HepG2 (cell line): ENCODE measurements at regions not wholly inside any gene's neighbourhood (a gene's known extent, or its start where the extent isn't known, plus 50 kb on each side); places are given as distances from the start of the nearest gene placed in this dataset.

Source experiments
- ATF1 ChIP-seq: IDR thresholded peaks from 2 replicates; pipeline ENCODE4 v1.6.1; 2016; ENCODE audit warnings: mild to moderate bottlenecking, control low read depth
- CBFB ChIP-seq: sonication (generic); formaldehyde crosslinking; IDR thresholded peaks from 2 replicates; pipeline ENCODE4 v1.4.0; 2020; ENCODE audit warnings: missing genetic modification reagents
- CC2D1A ChIP-seq: sonication (generic); formaldehyde crosslinking; IDR thresholded peaks from 2 replicates; pipeline ENCODE4 v1.8.1; 2023; ENCODE audit warnings: mild to moderate bottlenecking, missing genetic modification reagents
- GABPB1 ChIP-seq: IDR thresholded peaks from 2 replicates; pipeline ENCODE4 v1.6.1; 2016; ENCODE audit warnings: mild to moderate bottlenecking, missing genetic modification reagents, moderate library complexity, missing compliant biosample characterization
- HNF4A ChIP-seq: sonication (generic); formaldehyde crosslinking; IDR thresholded peaks from 2 replicates; pipeline ENCODE4 v1.4.0; 2020; ENCODE audit warnings: missing genetic modification reagents
- HOXA5 ChIP-seq: sonication (generic); formaldehyde crosslinking; IDR thresholded peaks from 2 replicates; pipeline ENCODE4 v1.4.0; 2020; ENCODE audit warnings: missing genetic modification reagents
- KLF15 ChIP-seq: sonication (generic); formaldehyde crosslinking; IDR thresholded peaks from 2 replicates; pipeline ENCODE4 v1.8.1; 2023; ENCODE audit warnings: borderline replicate concordance, mild to moderate bottlenecking, inconsistent platforms, missing genetic modification reagents, mixed read lengths
- RARA ChIP-seq: IDR thresholded peaks from 2 replicates; pipeline ENCODE4 v1.6.1; 2016; ENCODE audit warnings: missing genetic modification reagents, missing compliant biosample characterization
- REL ChIP-seq: sonication (generic); formaldehyde crosslinking; conservative IDR thresholded peaks from 2 replicates; pipeline ENCODE4 v1.8.0; 2022; ENCODE audit warnings: mild to moderate bottlenecking, missing genetic modification reagents, moderate library complexity
- SIN3B ChIP-seq: fragments of 150-350 bp; IDR thresholded peaks from 2 replicates; pipeline ENCODE4 v1.6.1; 2014; ENCODE audit warnings: low read length
- TSC22D2 ChIP-seq: sonication (generic); formaldehyde crosslinking; IDR thresholded peaks from 2 replicates; pipeline ENCODE4 v1.5.1; 2020; ENCODE audit warnings: missing genetic modification reagents, mild to moderate bottlenecking, borderline replicate concordance
- XRCC5 ChIP-seq: fragments of 200-400 bp; formaldehyde crosslinking; optimal IDR thresholded peaks from 2 replicates; pipeline ENCODE3; 2017; ENCODE audit warnings: mild to moderate bottlenecking, low read length
- YEATS4 ChIP-seq: sonication (generic); formaldehyde crosslinking; IDR thresholded peaks from 2 replicates; pipeline ENCODE4 v1.4.0; 2020; ENCODE audit warnings: missing genetic modification reagents, borderline replicate concordance
- ZFP82 ChIP-seq: sonication (generic); formaldehyde crosslinking; IDR thresholded peaks from 2 replicates; pipeline ENCODE4 v1.5.1; 2020; ENCODE audit warnings: mild to moderate bottlenecking, missing genetic modification reagents, borderline replicate concordance
- ZNF589 ChIP-seq: sonication (generic); formaldehyde crosslinking; conservative IDR thresholded peaks from 2 replicates; pipeline ENCODE4 v1.8.0; 2022; ENCODE audit warnings: mild to moderate bottlenecking, moderate library complexity, missing genetic modification reagents
- ZNF792 ChIP-seq: IDR thresholded peaks from 2 replicates; pipeline ENCODE4 v1.6.1; 2016
- ZSCAN20 ChIP-seq: sonication (generic); formaldehyde crosslinking; IDR thresholded peaks from 2 replicates; pipeline ENCODE4 v1.4.0; 2020; ENCODE audit warnings: missing genetic modification reagents, mild to moderate bottlenecking, borderline replicate concordance
- TF ChIP-seq, protein P1 (sequence below): sonication (generic); formaldehyde crosslinking; IDR thresholded peaks from 2 replicates; pipeline ENCODE4 v1.5.0; 2020; ENCODE audit warnings: mild to moderate bottlenecking, missing genetic modification reagents, moderate library complexity
- TF ChIP-seq, protein P2 (sequence below): sonication (generic); formaldehyde crosslinking; IDR thresholded peaks from 2 replicates; pipeline ENCODE4 v1.4.0; 2020; ENCODE audit warnings: missing genetic modification reagents, borderline replicate concordance
- TF ChIP-seq, protein P3 (sequence below): sonication (generic); formaldehyde crosslinking; IDR thresholded peaks from 2 replicates; pipeline ENCODE4 v1.8.1; 2023; ENCODE audit warnings: mild to moderate bottlenecking, moderate library complexity, missing genetic modification reagents
- TF ChIP-seq, protein P4 (sequence below): sonication (generic); formaldehyde crosslinking; IDR thresholded peaks from 2 replicates; pipeline ENCODE4 v1.4.0; 2020; ENCODE audit warnings: missing genetic modification reagents, low read depth, mild to moderate bottlenecking, borderline replicate concordance
- TF ChIP-seq, protein P5 (sequence below): sonication (generic); formaldehyde crosslinking; IDR thresholded peaks from 2 replicates; pipeline ENCODE4 v1.8.0; 2022; ENCODE audit warnings: mild to moderate bottlenecking, missing genetic modification reagents, moderate library complexity

DNA sequence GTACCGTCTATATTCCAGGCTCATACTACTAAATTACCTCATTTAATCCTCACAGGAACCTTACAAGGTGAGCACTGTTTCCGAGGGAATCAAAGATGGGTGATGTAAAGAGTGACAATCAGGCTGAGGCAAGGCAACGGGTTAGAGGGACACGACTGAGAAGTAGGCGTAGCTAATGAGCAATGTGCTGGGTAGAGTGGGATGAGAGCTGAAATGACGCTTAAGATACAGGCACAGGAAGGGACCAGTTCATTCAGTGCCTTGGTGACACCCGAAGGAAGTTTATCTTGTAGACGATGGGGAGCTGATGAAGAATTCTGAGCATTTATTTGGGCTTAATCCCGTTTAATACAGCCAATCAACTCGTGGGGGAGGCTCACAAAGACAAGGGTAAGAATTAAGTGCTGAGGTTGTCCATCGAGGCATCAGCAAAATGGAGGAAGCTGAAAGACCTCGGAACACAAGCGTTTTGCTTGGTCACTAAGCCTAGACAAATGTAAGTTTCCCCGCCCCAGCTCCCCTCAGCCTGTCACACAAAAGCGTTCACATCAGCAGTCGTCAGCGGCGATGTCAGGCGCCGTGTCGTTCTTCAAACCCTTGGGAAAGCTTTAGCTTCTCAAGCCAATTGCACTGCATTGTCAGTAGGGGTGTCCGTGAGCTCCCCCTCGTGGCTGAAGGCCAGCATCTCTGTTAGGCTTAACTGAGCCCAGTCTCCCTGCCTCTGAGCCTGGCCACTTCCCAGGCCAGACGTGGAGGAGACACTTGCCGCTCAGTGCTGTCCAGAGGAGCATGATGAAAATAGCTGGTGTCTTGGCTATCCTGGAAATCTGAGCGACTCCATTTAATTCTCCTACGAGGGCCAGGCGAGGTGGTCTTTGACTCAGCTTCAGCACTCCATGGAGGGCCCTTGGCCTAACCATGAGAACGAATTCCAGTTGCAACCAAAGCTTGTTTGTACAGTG lies 288.5 kb upstream of the G2E3 start (continued):
- TF ChIP-seq GABPB1: peak; percentile 61
- peak; percentile 71; the same call in 1 of the 2 replicates for TF ChIP-seq HOXA5
- TF ChIP-seq RARA (CRISPR knock-in tag): no peak
- no peak for TF ChIP-seq CC2D1A
- TF ChIP-seq ATF1: no peak
- TF ChIP-seq HNF4A (CRISPR knock-in tag): no peak
- no peak for TF ChIP-seq REL (CRISPR knock-in tag)
- TF ChIP-seq, protein P1, sequence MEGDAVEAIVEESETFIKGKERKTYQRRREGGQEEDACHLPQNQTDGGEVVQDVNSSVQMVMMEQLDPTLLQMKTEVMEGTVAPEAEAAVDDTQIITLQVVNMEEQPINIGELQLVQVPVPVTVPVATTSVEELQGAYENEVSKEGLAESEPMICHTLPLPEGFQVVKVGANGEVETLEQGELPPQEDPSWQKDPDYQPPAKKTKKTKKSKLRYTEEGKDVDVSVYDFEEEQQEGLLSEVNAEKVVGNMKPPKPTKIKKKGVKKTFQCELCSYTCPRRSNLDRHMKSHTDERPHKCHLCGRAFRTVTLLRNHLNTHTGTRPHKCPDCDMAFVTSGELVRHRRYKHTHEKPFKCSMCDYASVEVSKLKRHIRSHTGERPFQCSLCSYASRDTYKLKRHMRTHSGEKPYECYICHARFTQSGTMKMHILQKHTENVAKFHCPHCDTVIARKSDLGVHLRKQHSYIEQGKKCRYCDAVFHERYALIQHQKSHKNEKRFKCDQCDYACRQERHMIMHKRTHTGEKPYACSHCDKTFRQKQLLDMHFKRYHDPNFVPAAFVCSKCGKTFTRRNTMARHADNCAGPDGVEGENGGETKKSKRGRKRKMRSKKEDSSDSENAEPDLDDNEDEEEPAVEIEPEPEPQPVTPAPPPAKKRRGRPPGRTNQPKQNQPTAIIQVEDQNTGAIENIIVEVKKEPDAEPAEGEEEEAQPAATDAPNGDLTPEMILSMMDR: peak; percentile 99
- TF ChIP-seq, protein P2, sequence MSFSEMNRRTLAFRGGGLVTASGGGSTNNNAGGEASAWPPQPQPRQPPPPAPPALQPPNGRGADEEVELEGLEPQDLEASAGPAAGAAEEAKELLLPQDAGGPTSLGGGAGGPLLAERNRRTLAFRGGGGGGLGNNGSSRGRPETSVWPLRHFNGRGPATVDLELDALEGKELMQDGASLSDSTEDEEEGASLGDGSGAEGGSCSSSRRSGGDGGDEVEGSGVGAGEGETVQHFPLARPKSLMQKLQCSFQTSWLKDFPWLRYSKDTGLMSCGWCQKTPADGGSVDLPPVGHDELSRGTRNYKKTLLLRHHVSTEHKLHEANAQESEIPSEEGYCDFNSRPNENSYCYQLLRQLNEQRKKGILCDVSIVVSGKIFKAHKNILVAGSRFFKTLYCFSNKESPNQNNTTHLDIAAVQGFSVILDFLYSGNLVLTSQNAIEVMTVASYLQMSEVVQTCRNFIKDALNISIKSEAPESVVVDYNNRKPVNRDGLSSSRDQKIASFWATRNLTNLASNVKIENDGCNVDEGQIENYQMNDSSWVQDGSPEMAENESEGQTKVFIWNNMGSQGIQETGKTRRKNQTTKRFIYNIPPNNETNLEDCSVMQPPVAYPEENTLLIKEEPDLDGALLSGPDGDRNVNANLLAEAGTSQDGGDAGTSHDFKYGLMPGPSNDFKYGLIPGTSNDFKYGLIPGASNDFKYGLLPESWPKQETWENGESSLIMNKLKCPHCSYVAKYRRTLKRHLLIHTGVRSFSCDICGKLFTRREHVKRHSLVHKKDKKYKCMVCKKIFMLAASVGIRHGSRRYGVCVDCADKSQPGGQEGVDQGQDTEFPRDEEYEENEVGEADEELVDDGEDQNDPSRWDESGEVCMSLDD (CRISPR knock-in tag): no peak
- TF ChIP-seq ZNF792 (CRISPR knock-in tag): 0 out of 2 replicates have a peak, but pooled peaks have one; percentile 57
- TF ChIP-seq, protein P3, sequence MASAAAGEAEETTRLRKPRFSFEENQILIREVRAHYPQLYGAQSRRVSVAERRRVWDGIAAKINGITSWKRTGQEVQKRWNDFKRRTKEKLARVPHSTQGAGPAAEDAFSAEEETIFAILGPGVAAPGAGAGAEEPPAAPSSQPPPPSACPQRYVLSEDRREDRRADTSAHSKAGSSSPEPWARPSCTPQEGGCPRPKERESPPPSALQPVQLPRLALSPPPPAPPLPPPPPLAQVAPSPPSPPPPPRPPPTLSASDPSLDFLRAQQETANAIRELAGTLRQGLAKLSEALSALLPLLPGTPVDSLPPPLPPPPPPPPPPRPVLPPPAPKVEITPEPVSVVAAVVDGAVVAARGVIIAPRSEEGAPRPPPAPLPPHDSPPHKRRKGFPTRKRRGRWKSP: 0 out of 2 replicates have a peak, but pooled peaks have one; percentile 42
- TF ChIP-seq, protein P4, sequence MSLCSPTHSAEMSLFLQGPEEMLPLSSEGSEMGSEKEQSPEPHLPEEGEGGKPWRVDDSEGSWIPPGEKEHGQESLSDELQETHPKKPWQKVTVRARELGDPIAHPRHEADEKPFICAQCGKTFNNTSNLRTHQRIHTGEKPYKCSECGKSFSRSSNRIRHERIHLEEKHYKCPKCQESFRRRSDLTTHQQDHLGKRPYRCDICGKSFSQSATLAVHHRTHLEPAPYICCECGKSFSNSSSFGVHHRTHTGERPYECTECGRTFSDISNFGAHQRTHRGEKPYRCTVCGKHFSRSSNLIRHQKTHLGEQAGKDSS (CRISPR knock-in tag): peak; percentile 57; the same call in 1 of the 2 replicates
- TF ChIP-seq YEATS4: 0 out of 2 replicates have a peak, but pooled peaks have one; percentile 25
- peak; percentile 62; the same call in 1 of the 2 replicates for TF ChIP-seq SIN3B
- TF ChIP-seq KLF15: no peak
- TF ChIP-seq, protein P5, sequence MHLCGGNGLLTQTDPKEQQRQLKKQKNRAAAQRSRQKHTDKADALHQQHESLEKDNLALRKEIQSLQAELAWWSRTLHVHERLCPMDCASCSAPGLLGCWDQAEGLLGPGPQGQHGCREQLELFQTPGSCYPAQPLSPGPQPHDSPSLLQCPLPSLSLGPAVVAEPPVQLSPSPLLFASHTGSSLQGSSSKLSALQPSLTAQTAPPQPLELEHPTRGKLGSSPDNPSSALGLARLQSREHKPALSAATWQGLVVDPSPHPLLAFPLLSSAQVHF (CRISPR knock-in tag): no peak
- TF ChIP-seq TSC22D2 (CRISPR knock-in tag): peak; percentile 90; the same call in 1 of the 2 replicates
- TF ChIP-seq XRCC5: peak; percentile 98
- 0 out of 2 replicates have a peak, but pooled peaks have one; percentile 37 for TF ChIP-seq CBFB (CRISPR knock-in tag)
- no peak for TF ChIP-seq ZFP82
- TF ChIP-seq ZNF589 (CRISPR knock-in tag): no peak
- TF ChIP-seq ZSCAN20 (CRISPR knock-in tag): no peak
